Astrocyte (in vitro differentiated cells and primary cell): ENCODE measurements at regions not wholly inside any gene's neighbourhood (a gene's known extent, or its start where the extent isn't known, plus 50 kb on each side); places are given as distances from the start of the nearest gene placed in this dataset.

Source experiments
- DNase-seq: peaks from one replicate; pipeline ENCODE4 v3.0.0-alpha.2; 2010; ENCODE audit warnings: low read depth
- FAIRE-seq: peaks from 2 replicates; lab custom pipeline; 2011; peaks lifted over from hg19 to GRCh38; lab: Jason Lieb, UNC
- H2AFZ ChIP-seq: 2 replicates; pipeline ENCODE4 v1.6.0; 2012; ENCODE audit warnings: low read depth, low read length, inconsistent platforms
- H3K27ac ChIP-seq: 2 replicates; pipeline ENCODE4 v1.5.1; 2011; ENCODE audit warnings: low read depth, low read length, inconsistent platforms
- H3K27me3 ChIP-seq: 2 replicates; pipeline ENCODE4 v1.6.0; 2011; ENCODE audit warnings: low read length, inconsistent platforms; ENCODE audit not compliant: insufficient read depth
- H3K36me3 ChIP-seq: 2 replicates; pipeline ENCODE4 v1.5.1; 2011; ENCODE audit warnings: low read length, inconsistent platforms; ENCODE audit not compliant: insufficient read depth
- H3K4me1 ChIP-seq: 2 replicates; pipeline ENCODE4 v1.5.1; 2011; ENCODE audit warnings: low read length, inconsistent platforms; ENCODE audit not compliant: insufficient read depth
- H3K4me2 ChIP-seq: 2 replicates; pipeline ENCODE4 v1.6.0; 2012; ENCODE audit warnings: low read length, inconsistent platforms
- H3K4me3 ChIP-seq: 2 replicates; pipeline ENCODE4 v1.5.1; 2011; ENCODE audit warnings: low read depth, mild to moderate bottlenecking, low read length, inconsistent platforms; ENCODE audit not compliant: insufficient read depth
- H3K79me2 ChIP-seq: 2 replicates; pipeline ENCODE4 v1.6.0; 2012; ENCODE audit warnings: mild to moderate bottlenecking, low read length, inconsistent platforms; ENCODE audit not compliant: insufficient read depth
- H3K9ac ChIP-seq: 2 replicates; pipeline ENCODE4 v1.6.0; 2012; ENCODE audit warnings: mild to moderate bottlenecking, low read length, inconsistent platforms
- H3K9me3 ChIP-seq: 2 replicates; pipeline ENCODE4 v1.5.1; 2012; ENCODE audit warnings: low read depth, mild to moderate bottlenecking, low read length, inconsistent platforms; ENCODE audit not compliant: insufficient read depth
- H4K20me1 ChIP-seq: 2 replicates; pipeline ENCODE4 v1.6.0; 2012; ENCODE audit warnings: low read length, inconsistent platforms; ENCODE audit not compliant: insufficient read depth
- H3K27ac Mint-ChIP-seq: one replicate; pipeline ENCODE4 v1.8.0; 2021; ENCODE audit warnings: mild to moderate bottlenecking, mixed read lengths; ENCODE audit not compliant: unreplicated experiment
- H3K27me3 Mint-ChIP-seq: one replicate; pipeline ENCODE4 v1.8.0; 2021; ENCODE audit warnings: low read depth, mixed read lengths; ENCODE audit not compliant: unreplicated experiment
- H3K36me3 Mint-ChIP-seq: one replicate; pipeline ENCODE4 v1.8.0; 2021; ENCODE audit warnings: low read depth, mixed read lengths; ENCODE audit not compliant: unreplicated experiment
- H3K4me1 Mint-ChIP-seq: one replicate; pipeline ENCODE4 v1.8.0; 2021; ENCODE audit warnings: low read depth, mixed read lengths; ENCODE audit not compliant: unreplicated experiment
- H3K4me3 Mint-ChIP-seq: one replicate; pipeline ENCODE4 v1.8.0; 2021; ENCODE audit warnings: mild to moderate bottlenecking, moderate library complexity, mixed read lengths; ENCODE audit not compliant: unreplicated experiment
- H3K9me3 Mint-ChIP-seq: one replicate; pipeline ENCODE4 v1.8.0; 2021; ENCODE audit warnings: mild to moderate bottlenecking, mixed read lengths; ENCODE audit not compliant: unreplicated experiment
- EZH2 ChIP-seq: IDR thresholded peaks from 2 replicates; pipeline ENCODE4 v1.6.1; 2012; ENCODE audit warnings: mild to moderate bottlenecking, low read length, inconsistent platforms; ENCODE audit not compliant: insufficient read depth
- TF ChIP-seq, protein P1 (sequence below): IDR thresholded peaks from 2 replicates; pipeline ENCODE4 v1.5.1; 2011; ENCODE audit warnings: low read depth, mild to moderate bottlenecking, inconsistent platforms, low read length, moderate library complexity; ENCODE audit not compliant: insufficient read depth

DNA sequence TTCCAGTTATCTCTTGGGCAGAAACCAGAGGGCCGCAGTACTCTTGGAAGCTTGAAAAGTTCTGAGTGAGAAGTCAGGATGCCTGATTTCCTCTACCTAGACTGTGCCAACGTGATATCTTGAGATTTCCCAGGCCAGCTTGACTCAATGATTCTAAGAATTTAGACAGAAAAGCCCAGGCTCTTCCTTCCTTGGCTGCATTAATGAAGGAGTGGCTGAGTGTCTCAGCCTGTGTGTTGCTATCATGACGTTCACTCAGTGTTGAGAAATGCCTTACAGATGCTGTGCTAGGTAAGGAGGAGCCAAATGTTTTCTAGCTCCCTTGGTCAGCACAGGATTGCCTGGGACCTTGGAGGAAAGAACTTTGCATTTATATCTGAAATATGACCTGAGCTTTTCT lies 454.1 kb upstream of the USP24 start:
- H3K36me3 Mint-ChIP-seq: no peaks in the 10 kb centered on the region
- Histone ChIP-seq H3K27me3 (no peaks in the 10 kb centered on the region), H4K20me1 (no peaks in the 10 kb centered on the region), H3K9me3 (no peaks in the 10 kb centered on the region), H3K9ac (no peak overlapping the region), H3K27ac (no peak overlapping the region), H2AFZ (no peak overlapping the region), H3K4me2 (no peak overlapping the region), H3K79me2 (no peaks in the 10 kb centered on the region), H3K4me1 (no peaks in the 10 kb centered on the region), H3K36me3 (no peaks in the 10 kb centered on the region), H3K4me3 (no peak overlapping the region)
- DNase-seq: no peak
- H3K27me3 Mint-ChIP-seq: no peaks in the 10 kb centered on the region
- FAIRE-seq: peak; percentile 9
- no peak overlapping the region for H3K27ac Mint-ChIP-seq
- no peaks in the 10 kb centered on the region for H3K9me3 Mint-ChIP-seq
- H3K4me1 Mint-ChIP-seq: no peaks in the 10 kb centered on the region
- no peak for TF ChIP-seq EZH2
- TF ChIP-seq, protein P1, sequence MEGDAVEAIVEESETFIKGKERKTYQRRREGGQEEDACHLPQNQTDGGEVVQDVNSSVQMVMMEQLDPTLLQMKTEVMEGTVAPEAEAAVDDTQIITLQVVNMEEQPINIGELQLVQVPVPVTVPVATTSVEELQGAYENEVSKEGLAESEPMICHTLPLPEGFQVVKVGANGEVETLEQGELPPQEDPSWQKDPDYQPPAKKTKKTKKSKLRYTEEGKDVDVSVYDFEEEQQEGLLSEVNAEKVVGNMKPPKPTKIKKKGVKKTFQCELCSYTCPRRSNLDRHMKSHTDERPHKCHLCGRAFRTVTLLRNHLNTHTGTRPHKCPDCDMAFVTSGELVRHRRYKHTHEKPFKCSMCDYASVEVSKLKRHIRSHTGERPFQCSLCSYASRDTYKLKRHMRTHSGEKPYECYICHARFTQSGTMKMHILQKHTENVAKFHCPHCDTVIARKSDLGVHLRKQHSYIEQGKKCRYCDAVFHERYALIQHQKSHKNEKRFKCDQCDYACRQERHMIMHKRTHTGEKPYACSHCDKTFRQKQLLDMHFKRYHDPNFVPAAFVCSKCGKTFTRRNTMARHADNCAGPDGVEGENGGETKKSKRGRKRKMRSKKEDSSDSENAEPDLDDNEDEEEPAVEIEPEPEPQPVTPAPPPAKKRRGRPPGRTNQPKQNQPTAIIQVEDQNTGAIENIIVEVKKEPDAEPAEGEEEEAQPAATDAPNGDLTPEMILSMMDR: no peak
- no peak overlapping the region for H3K4me3 Mint-ChIP-seq

DNA sequence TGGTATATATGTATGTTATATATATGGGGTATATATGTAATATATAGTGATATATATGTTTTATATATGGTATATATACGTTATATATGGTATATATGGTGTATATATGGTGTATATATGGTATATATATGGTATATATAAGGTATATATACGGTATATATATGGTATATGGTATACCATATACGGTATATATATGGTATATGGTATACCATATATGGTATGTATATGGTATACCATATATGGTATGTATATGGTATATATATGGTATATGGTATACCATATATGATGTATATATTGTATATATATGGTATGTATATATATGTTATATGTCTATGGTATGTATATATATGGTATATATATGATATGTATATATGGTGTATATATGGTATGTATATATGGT lies 447.7 kb upstream of the USP24 start:
- H3K4me1 ChIP-seq: no peaks in the 10 kb centered on the region
- DNase-seq (no peak), FAIRE-seq (no peak)
- no peaks in the 10 kb centered on the region for H4K20me1 ChIP-seq
- H3K36me3 Mint-ChIP-seq: no peaks in the 10 kb centered on the region
- no peak overlapping the region for H3K4me3 Mint-ChIP-seq
- H3K4me1 Mint-ChIP-seq: no peaks in the 10 kb centered on the region
- H3K27me3 Mint-ChIP-seq: peaks cover 14% of the 10 kb centered on the region
- H3K36me3 ChIP-seq: no peaks in the 10 kb centered on the region
- no peaks in the 10 kb centered on the region for H3K9me3 Mint-ChIP-seq
- no peak overlapping the region for H3K27ac Mint-ChIP-seq
- TF ChIP-seq EZH2: no peak
- TF ChIP-seq, protein P1: no peak
- H3K9me3 ChIP-seq: no peaks in the 10 kb centered on the region
- no peaks in the 10 kb centered on the region for H3K79me2 ChIP-seq
- no peak overlapping the region for H3K9ac ChIP-seq
- no peak overlapping the region for H2AFZ ChIP-seq
- H3K4me2 ChIP-seq: no peak overlapping the region
- no peaks in the 10 kb centered on the region for H3K27me3 ChIP-seq
- no peak overlapping the region for H3K4me3 ChIP-seq
- no peak overlapping the region for H3K27ac ChIP-seq

DNA sequence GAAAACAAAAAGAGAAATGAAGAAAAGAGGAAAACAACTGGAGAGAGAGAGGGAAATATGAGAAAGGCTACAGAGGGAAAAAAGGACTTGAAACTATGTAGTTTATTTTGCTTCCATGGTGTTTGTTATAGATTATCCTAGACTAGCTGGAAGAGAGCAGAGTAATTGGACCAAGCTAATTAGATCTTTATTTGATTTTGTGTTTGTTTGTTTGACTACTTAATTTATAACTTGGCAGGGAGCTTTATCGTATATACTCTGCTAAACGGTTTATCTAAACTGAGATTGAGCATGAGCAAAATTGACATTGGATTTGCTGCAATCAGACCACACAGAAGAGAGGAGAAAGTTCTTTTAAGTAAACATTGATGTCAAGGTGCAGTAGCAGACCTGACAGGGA lies 443.8 kb upstream of the USP24 start:
- no peak overlapping the region for H2AFZ ChIP-seq
- H3K4me3 ChIP-seq: no peak overlapping the region
- no peak overlapping the region for H3K9ac ChIP-seq
- Mint-ChIP-seq H3K27me3 (peaks cover 16% of the 10 kb centered on the region), H3K4me3 (no peak overlapping the region), H3K4me1 (no peaks in the 10 kb centered on the region), H3K9me3 (no peaks in the 10 kb centered on the region), H3K36me3 (no peaks in the 10 kb centered on the region), H3K27ac (no peak overlapping the region)
- no peaks in the 10 kb centered on the region for H3K9me3 ChIP-seq
- H3K27me3 ChIP-seq: no peaks in the 10 kb centered on the region
- H3K4me1 ChIP-seq: no peaks in the 10 kb centered on the region
- no peak for FAIRE-seq
- no peak overlapping the region for H3K4me2 ChIP-seq
- no peak for TF ChIP-seq EZH2
- TF ChIP-seq, protein P1: no peak
- no peaks in the 10 kb centered on the region for H3K36me3 ChIP-seq
- H3K79me2 ChIP-seq: no peaks in the 10 kb centered on the region
- no peak overlapping the region for H3K27ac ChIP-seq
- no peaks in the 10 kb centered on the region for H4K20me1 ChIP-seq
- no peak for DNase-seq
